ENCODE measurements at regions not wholly inside any gene's neighbourhood (a gene's known extent, or its start where the extent isn't known, plus 50 kb on each side); places are given as distances from the start of the nearest gene placed in this dataset.
A peak's percentile ranks its signal among the peaks of the same experiment; 100 is the strongest.

DNA sequence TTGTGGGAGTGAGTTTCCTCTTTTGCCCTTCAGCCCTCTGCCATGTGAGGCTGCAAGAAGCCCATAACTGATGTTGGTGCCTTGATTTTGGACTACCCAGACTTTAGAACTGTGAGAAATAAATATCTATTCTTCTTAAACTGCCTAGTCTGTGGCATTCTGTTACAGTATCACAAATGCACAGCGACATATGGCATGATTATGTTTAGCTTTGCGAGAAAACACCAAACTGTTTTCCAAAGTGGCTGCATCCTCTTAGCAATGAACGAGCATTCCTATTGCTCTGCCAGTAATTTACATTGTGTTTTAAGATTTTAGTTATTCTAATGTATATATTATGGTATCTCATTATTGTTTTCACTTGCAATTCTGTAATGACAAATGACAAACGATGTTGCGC, 246.7 kb downstream of the HLX start:
- TF ChIP-seq, protein P1, sequence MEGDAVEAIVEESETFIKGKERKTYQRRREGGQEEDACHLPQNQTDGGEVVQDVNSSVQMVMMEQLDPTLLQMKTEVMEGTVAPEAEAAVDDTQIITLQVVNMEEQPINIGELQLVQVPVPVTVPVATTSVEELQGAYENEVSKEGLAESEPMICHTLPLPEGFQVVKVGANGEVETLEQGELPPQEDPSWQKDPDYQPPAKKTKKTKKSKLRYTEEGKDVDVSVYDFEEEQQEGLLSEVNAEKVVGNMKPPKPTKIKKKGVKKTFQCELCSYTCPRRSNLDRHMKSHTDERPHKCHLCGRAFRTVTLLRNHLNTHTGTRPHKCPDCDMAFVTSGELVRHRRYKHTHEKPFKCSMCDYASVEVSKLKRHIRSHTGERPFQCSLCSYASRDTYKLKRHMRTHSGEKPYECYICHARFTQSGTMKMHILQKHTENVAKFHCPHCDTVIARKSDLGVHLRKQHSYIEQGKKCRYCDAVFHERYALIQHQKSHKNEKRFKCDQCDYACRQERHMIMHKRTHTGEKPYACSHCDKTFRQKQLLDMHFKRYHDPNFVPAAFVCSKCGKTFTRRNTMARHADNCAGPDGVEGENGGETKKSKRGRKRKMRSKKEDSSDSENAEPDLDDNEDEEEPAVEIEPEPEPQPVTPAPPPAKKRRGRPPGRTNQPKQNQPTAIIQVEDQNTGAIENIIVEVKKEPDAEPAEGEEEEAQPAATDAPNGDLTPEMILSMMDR (IDR thresholded peaks at IDR 0.05; ENCODE audit: insufficient read depth, low read length), result no peak
- H3K4me3 ChIP-seq (ENCODE audit: low read depth, low read length), result no peak overlapping the region
- DNase-seq (ENCODE audit: low read depth), result no peak

DNA sequence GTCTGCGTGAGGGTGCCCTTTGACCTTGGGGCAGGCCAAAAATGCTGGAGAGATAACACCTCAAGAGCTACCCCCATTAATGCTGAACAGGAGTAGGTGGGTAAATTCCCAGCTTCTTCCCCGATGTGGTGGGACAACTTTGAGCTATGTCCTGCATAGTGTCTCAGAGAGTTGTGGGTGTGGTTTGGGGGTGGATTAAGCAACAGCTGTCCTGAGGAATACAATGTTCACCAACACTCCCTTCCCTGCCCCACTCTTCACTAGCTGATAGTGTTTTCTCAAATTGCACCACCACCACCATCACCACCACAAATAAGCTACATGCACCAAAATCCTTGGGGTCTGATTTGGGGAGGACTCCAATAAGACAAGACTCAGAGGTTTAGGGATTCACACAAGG, 258.4 kb downstream of the HLX start:
- DNase-seq (ENCODE audit: low read depth), result no peak
- TF ChIP-seq, protein P1 (IDR thresholded peaks at IDR 0.05; ENCODE audit: insufficient read depth, low read length), result no peak
- H3K4me3 ChIP-seq (ENCODE audit: low read depth, low read length), result no peak overlapping the region

DNA sequence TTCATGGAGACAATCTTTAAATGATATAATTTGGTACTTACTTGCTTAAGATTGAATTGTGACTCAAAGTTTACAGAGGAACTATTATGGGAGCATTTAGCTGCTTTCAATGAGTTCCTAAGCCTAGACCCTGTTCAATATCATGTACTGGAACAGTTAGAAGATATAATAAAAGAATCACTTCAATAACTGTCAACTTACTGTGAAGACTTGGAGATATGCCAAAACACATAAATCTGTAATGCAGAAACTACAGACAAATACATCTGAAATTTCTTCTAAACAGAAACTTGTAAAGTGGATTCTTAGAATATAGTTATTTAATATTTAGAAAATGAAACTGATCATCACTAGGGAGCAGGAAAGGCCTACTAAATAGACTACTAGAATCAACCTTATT, 259.3 kb downstream of the HLX start:
- TF ChIP-seq, protein P1 (IDR thresholded peaks at IDR 0.05; ENCODE audit: insufficient read depth, low read length), result no peak

DNA sequence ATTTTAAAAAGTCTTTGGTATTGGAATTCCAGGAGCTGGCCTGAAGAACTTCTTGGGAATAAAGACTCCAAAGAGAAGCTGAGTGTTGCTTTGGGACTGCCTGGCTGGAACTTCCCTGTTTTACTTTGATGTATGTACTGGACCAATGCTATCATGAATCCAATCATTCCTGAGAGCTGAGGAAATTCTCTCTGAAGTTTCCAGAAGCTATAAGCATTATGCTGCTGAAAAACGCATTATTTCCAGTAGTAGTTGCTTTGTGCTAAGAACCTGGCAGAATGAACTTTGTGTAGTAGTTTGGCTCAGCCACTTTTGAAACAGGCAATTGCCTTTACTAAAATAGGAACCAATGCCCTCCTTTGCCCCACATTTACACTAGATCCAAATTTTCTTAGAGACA, 260.7 kb downstream of the HLX start:
- H3K4me3 ChIP-seq (ENCODE audit: low read depth, low read length), result no peak overlapping the region

More for the DNA sequence above, 259.3 kb downstream of the HLX start:
- no peak overlapping the region for H3K4me3 ChIP-seq (ENCODE audit: low read depth, low read length)
- DNase-seq (ENCODE audit: low read depth), result no peak

DNA sequence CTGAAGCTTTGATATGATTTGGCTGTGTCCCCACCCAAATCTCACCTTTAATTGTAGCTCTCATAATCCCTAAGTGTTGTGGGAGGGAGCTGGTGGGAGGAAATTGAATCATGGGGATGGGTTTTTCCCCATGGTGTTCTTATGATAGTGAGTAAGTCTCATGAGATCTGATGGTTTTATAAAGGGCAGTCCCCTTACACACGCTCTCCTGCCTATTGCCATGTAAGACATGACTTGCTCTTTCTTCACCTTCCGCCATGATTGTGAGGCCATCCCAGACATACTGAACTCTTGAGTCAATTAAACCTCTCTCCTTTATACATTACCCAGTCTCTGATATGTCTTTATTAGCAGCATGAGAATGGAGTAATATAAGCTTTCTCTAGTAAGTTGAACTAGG, 261.9 kb downstream of the HLX start:
- no peak for DNase-seq (ENCODE audit: low read depth)
- TF ChIP-seq, protein P1 (IDR thresholded peaks at IDR 0.05; ENCODE audit: insufficient read depth, low read length), result no peak
- H3K4me3 ChIP-seq (ENCODE audit: low read depth, low read length), result no peak overlapping the region

More for the DNA sequence above, 260.7 kb downstream of the HLX start:
- DNase-seq (ENCODE audit: low read depth), result peak; percentile 16
- TF ChIP-seq, protein P1 (IDR thresholded peaks at IDR 0.05; ENCODE audit: insufficient read depth, low read length), result no peak

DNA sequence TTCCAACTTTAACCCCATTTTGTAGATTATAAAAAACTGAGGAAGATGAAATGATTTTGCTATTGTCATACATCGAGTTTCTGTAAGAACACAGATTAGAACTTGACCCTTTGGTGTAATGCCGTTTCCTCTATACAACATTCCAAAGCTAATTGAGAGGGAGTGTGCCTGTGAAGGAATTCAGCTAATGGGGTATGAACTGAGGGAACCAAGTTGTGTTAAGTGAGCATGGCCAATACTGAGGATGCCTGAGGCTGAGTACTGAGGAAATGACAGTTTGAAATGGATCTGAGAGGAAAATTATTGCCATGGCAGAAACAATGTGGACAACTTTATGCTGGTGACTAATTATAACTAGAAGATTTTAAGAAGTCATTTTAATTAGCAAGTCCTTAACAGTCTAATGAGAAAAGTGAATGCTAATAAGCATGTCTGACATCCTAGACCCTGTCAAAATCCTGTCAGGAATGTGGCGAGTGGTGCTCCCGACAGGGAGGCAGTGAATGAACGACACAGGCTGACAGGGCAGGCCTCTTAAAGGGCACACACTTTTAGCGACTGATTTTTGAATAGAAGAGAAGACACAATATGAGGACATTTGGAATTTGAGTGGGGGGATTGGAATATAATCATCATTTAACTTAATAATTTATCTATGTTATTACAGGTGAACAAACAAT, 262.5 kb downstream of the HLX start:
- TF ChIP-seq, protein P1 (IDR thresholded peaks at IDR 0.05; ENCODE audit: insufficient read depth, low read length), result no peak
- DNase-seq (ENCODE audit: low read depth), result no peak

DNA sequence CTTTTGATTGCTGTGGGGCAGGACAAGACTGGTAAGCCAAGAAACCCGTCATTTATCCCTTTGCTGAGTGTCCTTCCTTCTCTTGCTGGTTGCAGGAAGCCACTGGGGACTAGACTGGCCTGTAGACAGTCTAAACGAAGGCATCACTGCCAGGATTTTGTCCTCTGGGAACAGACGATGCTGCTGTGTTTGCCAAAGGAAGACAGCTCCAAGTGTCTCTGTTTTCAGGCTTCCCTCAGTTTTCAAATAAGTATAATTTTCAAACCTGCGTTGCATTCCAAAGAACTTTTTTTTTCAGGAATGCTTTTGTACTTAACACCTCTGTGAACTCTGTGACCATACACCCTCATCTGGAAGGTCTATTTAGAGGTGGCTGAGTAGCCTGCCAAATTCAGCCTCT, 269.4 kb downstream of the HLX start:
- H3K4me3 ChIP-seq (ENCODE audit: low read depth, low read length), result no peak overlapping the region
- no peak for DNase-seq (ENCODE audit: low read depth)
- TF ChIP-seq, protein P1 (IDR thresholded peaks at IDR 0.05; ENCODE audit: insufficient read depth, low read length), result no peak

More for the DNA sequence above, 262.5 kb downstream of the HLX start:
- no peak overlapping the region for H3K4me3 ChIP-seq (ENCODE audit: low read depth, low read length)

All from fibroblast of the aortic adventitia (primary cell).